A549 (cell line): ENCODE measurements at regions not wholly inside any gene's neighbourhood (a gene's known extent, or its start where the extent isn't known, plus 50 kb on each side); places are given as distances from the start of the nearest gene placed in this dataset.

ENCODE experiments used
- ATAC-seq, 2 experiments: fragments of 200-7000 bp in 1 of 2; fragments of >200 bp in 1 of 2; cut with Nextera tagmentation in 1 of 2; cut with Tn5 transposase in 1 of 2; 3 replicates each; pipeline versions ENCODE4 v1.8.0 to v1.9.1; 2018 to 2020; ENCODE audit warnings: mild to moderate bottlenecking in 1 of 2, moderate library complexity in 1 of 2
- CTCF ChIA-PET: fragments of 300-600 bp; sonication (Branson Sonifier 250); formaldehyde crosslinking; extraction: SDS; loops from one replicate; lab custom pipeline; 2021; ENCODE audit warnings: antibody characterized with exemption, inconsistent platforms; lab: Yijun Ruan, JAX
- POLR2A ChIA-PET: fragments of 350-600 bp; formaldehyde crosslinking; extraction: SDS; loops from one replicate; lab custom pipeline; 2021; ENCODE audit warnings: antibody characterized with exemption, inconsistent platforms; lab: Yijun Ruan, JAX
- DNase-seq, 2 experiments: peaks; one replicate each; pipeline versions ENCODE4 v3.0.0 to v3.0.0-alpha.2; 2011 to 2016; ENCODE audit warnings: low read depth in 1 of 2, low spot score in 1 of 2
- FAIRE-seq: peaks from 2 replicates; lab custom pipeline; 2011; peaks lifted over from hg19 to GRCh38; lab: Jason Lieb, UNC
- H3K27ac ChIP-seq, 2 experiments: fragments of >200 bp; sonication (Bioruptor Twin); formaldehyde crosslinking; 3 replicates each; pipeline ENCODE4 v1.5.1; 2016 to 2017
- H3K4me1 ChIP-seq: fragments of >200 bp; sonication (Bioruptor Twin); formaldehyde crosslinking; 3 replicates; pipeline ENCODE4 v1.6.1; 2016
- H3K4me2 ChIP-seq: fragments of >200 bp; sonication (Bioruptor Twin); formaldehyde crosslinking; 3 replicates; pipeline ENCODE4 v1.6.1; 2016
- H3K4me3 ChIP-seq: fragments of >200 bp; sonication (Bioruptor Twin); formaldehyde crosslinking; 3 replicates; pipeline ENCODE4 v1.5.1; 2016
- H3K9me3 ChIP-seq: fragments of >200 bp; sonication (Bioruptor Twin); formaldehyde crosslinking; 3 replicates; pipeline ENCODE4 v1.6.1; 2016
- ATOH8 ChIP-seq: fragments of 250-450 bp; sonication (Bioruptor Pico); IDR thresholded peaks from 2 replicates; pipeline ENCODE4 v1.5.0; 2020; ENCODE audit warnings: low read depth, mild to moderate bottlenecking, moderate library complexity
- BCL3 ChIP-seq: fragments of >200 bp; sonication (Bioruptor Twin); formaldehyde crosslinking; IDR thresholded peaks from 3 replicates; pipeline ENCODE4 v1.6.1; 2016
- BHLHE40 ChIP-seq: IDR thresholded peaks from 2 replicates; pipeline ENCODE4 v1.6.1; 2012; ENCODE audit warnings: low read depth, low read length, inconsistent platforms
- CBX2 ChIP-seq: fragments of 200-600 bp; sonication (generic); IDR thresholded peaks from 2 replicates; pipeline ENCODE4 v1.6.1; 2016; ENCODE audit warnings: low read depth, mild to moderate bottlenecking, borderline replicate concordance
- CHD2 ChIP-seq: fragments of 150-350 bp; IDR thresholded peaks from 2 replicates; pipeline ENCODE4 v1.6.1; 2014; ENCODE audit warnings: low read length; ENCODE audit not compliant: partially characterized antibody
- CHD4 ChIP-seq: fragments of 200-600 bp; sonication (generic); IDR thresholded peaks from 2 replicates; pipeline ENCODE4 v1.6.1; 2016; ENCODE audit warnings: antibody characterized with exemption, mild to moderate bottlenecking, borderline replicate concordance
- CTCF ChIP-seq: fragments of >200 bp; sonication (Bioruptor Twin); formaldehyde crosslinking; IDR thresholded peaks from 3 replicates; pipeline ENCODE4 v1.5.1; 2016
- HDAC2 ChIP-seq: fragments of 200-600 bp; sonication (generic); IDR thresholded peaks from 2 replicates; pipeline ENCODE4 v1.6.1; 2016
- HEYL ChIP-seq: fragments of 250-450 bp; sonication (Bioruptor Pico); IDR thresholded peaks from 2 replicates; pipeline ENCODE4 v1.8.0; 2021; ENCODE audit warnings: mild to moderate bottlenecking, moderate library complexity
- HMGXB4 ChIP-seq: fragments of 250-450 bp; sonication (Bioruptor Pico); IDR thresholded peaks from 2 replicates; pipeline ENCODE4 v1.5.0; 2021; ENCODE audit warnings: mild to moderate bottlenecking, moderate library complexity, borderline replicate concordance
- KDM5A ChIP-seq: fragments of 200-600 bp; sonication (generic); IDR thresholded peaks from 2 replicates; pipeline ENCODE4 v1.6.1; 2016; ENCODE audit warnings: antibody characterized with exemption, mild to moderate bottlenecking
- MAZ ChIP-seq: fragments of 150-350 bp; IDR thresholded peaks from 2 replicates; pipeline ENCODE4 v1.6.1; 2014; ENCODE audit warnings: antibody characterized with exemption, low read depth, low read length, borderline replicate concordance
- POLR2A ChIP-seq: IDR thresholded peaks from 2 replicates; pipeline ENCODE4 v1.6.1; 2012; ENCODE audit warnings: mild to moderate bottlenecking, low read length
- RARB ChIP-seq: fragments of 250-450 bp; sonication (Bioruptor Pico); IDR thresholded peaks from 2 replicates; pipeline ENCODE4 v1.8.0; 2021; ENCODE audit warnings: mild to moderate bottlenecking, moderate library complexity
- RCOR1 ChIP-seq: fragments of 150-350 bp; IDR thresholded peaks from 2 replicates; pipeline ENCODE4 v1.6.1; 2014; ENCODE audit warnings: antibody characterized with exemption, low read length, low read depth
- RNF2 ChIP-seq: fragments of 200-600 bp; sonication (generic); IDR thresholded peaks from 2 replicates; pipeline ENCODE4 v1.6.1; 2016; ENCODE audit warnings: low read depth, mild to moderate bottlenecking, antibody characterized with exemption, moderate library complexity, borderline replicate concordance
- USF2 ChIP-seq: fragments of 450-650 bp; IDR thresholded peaks from 2 replicates; pipeline ENCODE4 v1.6.1; 2014; ENCODE audit warnings: antibody characterized with exemption
- ZNF302 ChIP-seq: fragments of 250-450 bp; sonication (Bioruptor Pico); IDR thresholded peaks from 2 replicates; pipeline ENCODE4 v1.9.0; 2021; ENCODE audit warnings: inconsistent platforms, mild to moderate bottlenecking, moderate library complexity
- WGBS: methylation state at CpG from one replicate; pipeline ENCODE4 v1.1.6; 2017; ENCODE audit errors: missing lambda C conversion rate; 5-methylcytosine and 5-hydroxymethylcytosine counted together

GRCh38 chr7:13416071-13416470, 573.4 kb downstream of the ETV1 start:
- CTCF ChIA-PET = no interaction called here
- Histone ChIP-seq H3K9me3 (no peaks in the 10 kb centered on the region), H3K4me2 (no peak overlapping the region), H3K4me3 (no peak overlapping the region), H3K4me1 (no peaks in the 10 kb centered on the region), H3K27ac (no peak overlapping the region)
- FAIRE-seq (no peak), ATAC-seq (no peak), DNase-seq (no peak)
- POLR2A ChIA-PET = no interaction called here
- TF ChIP-seq BHLHE40 (no peak), CHD2 (no peak), ZNF302 (no peak), BCL3 (no peak), HEYL (no peak), CHD4 (no peak), HMGXB4 (CRISPR knock-in tag) (no peak), POLR2A (no peak), RNF2 (no peak), CBX2 (no peak), MAZ (no peak), RCOR1 (no peak), HDAC2 (no peak), RARB (CRISPR knock-in tag) (no peak), KDM5A (no peak), CTCF (no peak), ATOH8 (no peak), USF2 (no peak)
- 42% methylated on average over 2 of the region's 2 CpGs for WGBS

- 11% methylated on average over 1 of the region's 1 CpG for WGBS
- peak; percentile 32; the same call in 1 of the 2 replicates for TF ChIP-seq USF2
- TF ChIP-seq RNF2 = no peak
- TF ChIP-seq, all 56 proteins: peak for 1
- Histone ChIP-seq H3K4me3 (no peak overlapping the region), H3K27ac (no peak overlapping the region), H3K4me1 (no peaks in the 10 kb centered on the region), H3K4me2 (no peak overlapping the region), H3K9me3 (no peaks in the 10 kb centered on the region)
- no peak for ATAC-seq
- POLR2A ChIA-PET = no interaction called here
- CTCF ChIA-PET = interaction anchor here (0.5 kb wide), 1 partner anchor 827 kb away, joined by 3 read pairs; no protein-coding TSS in a partner anchor
- FAIRE-seq = no peak
- no peak for DNase-seq
Observed at GRCh38 chr7:13416544-13416943, 572.9 kb downstream of the ETV1 start.
